ENCODE measurements at regions not wholly inside any gene's neighbourhood (a gene's known extent, or its start where the extent isn't known, plus 50 kb on each side); places are given as distances from the start of the nearest gene placed in this dataset.

GRCh38 chr13:55990631-55991030, 1150.1 kb upstream of the PRR20A start:
- Histone ChIP-seq H3K27me3 (replicated peaks in 1 of 4; ENCODE audit: control extremely low read depth in 1 of 4, control insufficient read depth in 3 of 4, insufficient read depth in 4 of 4, low read length in 3 of 4) (no peaks in the 10 kb centered on the region), H3K36me3 (replicated peaks in 1 of 2; ENCODE audit: control extremely low read depth in 1 of 2, control insufficient read depth in 1 of 2, extremely low read depth in 1 of 2, insufficient read depth in 2 of 2, low read length in 1 of 2) (no peaks in the 10 kb centered on the region), H3K4me3 (ENCODE audit: control extremely low read depth in 1 of 5, extremely low read depth in 1 of 5, insufficient read depth in 1 of 5, low read depth in 2 of 5, low read length in 4 of 5) (no peak overlapping the region), H3K9ac (ENCODE audit: low read length) (no peak overlapping the region), H3K79me2 (ENCODE audit: control insufficient read depth, insufficient read depth, low read length) (no peaks in the 10 kb centered on the region), H3K4me1 (ENCODE audit: control insufficient read depth in 2 of 2, insufficient read depth in 2 of 2, low read length in 2 of 2) (no peaks in the 10 kb centered on the region), H3K4me2 (replicated peaks; ENCODE audit: low read depth, low read length, poor library complexity, severe bottlenecking) (no peak overlapping the region), H3K9me3 (ENCODE audit: control extremely low read depth in 1 of 3, control insufficient read depth in 2 of 3, insufficient read depth in 1 of 3, low read length in 2 of 3) (no peaks in the 10 kb centered on the region), H2AFZ (ENCODE audit: insufficient read depth, low read depth, low read length, poor library complexity, severe bottlenecking) (no peak overlapping the region), H4K20me1 (ENCODE audit: control insufficient read depth, insufficient read depth, low read length, poor library complexity, severe bottlenecking) (no peaks in the 10 kb centered on the region), H3K27ac (ENCODE audit: low read length in 2 of 2) (no peak overlapping the region)
- WGBS (ENCODE audit: insufficient coverage), result 80% methylated on average over 1 of the region's 3 CpGs
- no peak overlapping the region for H3K27ac Mint-ChIP-seq
- CTCF ChIA-PET, result no interaction called here
- TF ChIP-seq EZH2 (IDR thresholded peaks at IDR 0.05; ENCODE audit: borderline replicate concordance, insufficient read depth, low read depth, low read length, poor library complexity, severe bottlenecking), result no peak
- no peak for TF ChIP-seq CTCF (IDR thresholded peaks at IDR 0.05)
- POLR2A ChIA-PET, result no interaction called here
- no peak overlapping the region for H3K4me3 Mint-ChIP-seq
- DNase-seq, result no peak
- intact Hi-C loops (cut with micrococcal nuclease), result no loop called here
- H3K4me1 Mint-ChIP-seq, result no peaks in the 10 kb centered on the region
- H3K9me3 Mint-ChIP-seq (ENCODE audit: insufficient read depth), result peaks cover 2% of the 10 kb centered on the region
- no peak for ATAC-seq (ENCODE audit: low read depth)
- no peaks in the 10 kb centered on the region for H3K27me3 Mint-ChIP-seq

GRCh38 chr13:55991666-55992065, 1149.1 kb upstream of the PRR20A start:
- ATAC-seq (ENCODE audit: low read depth), result no peak
- WGBS (ENCODE audit: insufficient coverage), result no CpG with 5 or more reads among the region's 2 CpGs
- no peaks in the 10 kb centered on the region for H3K27me3 Mint-ChIP-seq

More at GRCh38 chr13:55991666-55992065, 1149.1 kb upstream of the PRR20A start:
- Histone ChIP-seq H2AFZ (ENCODE audit: insufficient read depth, low read depth, low read length, poor library complexity, severe bottlenecking) (no peak overlapping the region), H3K9me3 (ENCODE audit: control extremely low read depth in 1 of 3, control insufficient read depth in 2 of 3, insufficient read depth in 1 of 3, low read length in 2 of 3) (no peaks in the 10 kb centered on the region), H3K4me3 (ENCODE audit: control extremely low read depth in 1 of 5, extremely low read depth in 1 of 5, insufficient read depth in 1 of 5, low read depth in 2 of 5, low read length in 4 of 5) (no peak overlapping the region), H3K27ac (ENCODE audit: low read length in 2 of 2) (no peak overlapping the region), H3K79me2 (ENCODE audit: control insufficient read depth, insufficient read depth, low read length) (no peaks in the 10 kb centered on the region), H3K36me3 (replicated peaks in 1 of 2; ENCODE audit: control extremely low read depth in 1 of 2, control insufficient read depth in 1 of 2, extremely low read depth in 1 of 2, insufficient read depth in 2 of 2, low read length in 1 of 2) (no peaks in the 10 kb centered on the region), H4K20me1 (ENCODE audit: control insufficient read depth, insufficient read depth, low read length, poor library complexity, severe bottlenecking) (no peaks in the 10 kb centered on the region), H3K4me2 (replicated peaks; ENCODE audit: low read depth, low read length, poor library complexity, severe bottlenecking) (no peak overlapping the region), H3K4me1 (ENCODE audit: control insufficient read depth in 2 of 2, insufficient read depth in 2 of 2, low read length in 2 of 2) (no peaks in the 10 kb centered on the region), H3K9ac (ENCODE audit: low read length) (no peak overlapping the region), H3K27me3 (replicated peaks in 1 of 4; ENCODE audit: control extremely low read depth in 1 of 4, control insufficient read depth in 3 of 4, insufficient read depth in 4 of 4, low read length in 3 of 4) (no peaks in the 10 kb centered on the region)
- TF ChIP-seq CTCF (IDR thresholded peaks at IDR 0.05) (no peak), EZH2 (IDR thresholded peaks at IDR 0.05; ENCODE audit: borderline replicate concordance, insufficient read depth, low read depth, low read length, poor library complexity, severe bottlenecking) (no peak)
- no peak for DNase-seq
- CTCF ChIA-PET, result no interaction called here
- Mint-ChIP-seq H3K4me1 (no peaks in the 10 kb centered on the region), H3K27ac (no peak overlapping the region), H3K4me3 (no peak overlapping the region), H3K9me3 (ENCODE audit: insufficient read depth) (peaks cover 2% of the 10 kb centered on the region)
- POLR2A ChIA-PET, result no interaction called here
- intact Hi-C loops (cut with micrococcal nuclease), result no loop called here

All from B cell (primary cell).